B cell (primary cell): ENCODE measurements at regions not wholly inside any gene's neighbourhood (a gene's known extent, or its start where the extent isn't known, plus 50 kb on each side); places are given as distances from the start of the nearest gene placed in this dataset.

Experiments used
- ATAC-seq: fragments of 200-7000 bp; cut with Tn5 transposase; one replicate; pipeline ENCODE4 v1.10.0; 2021; ENCODE audit warnings: low read depth, mild to moderate bottlenecking, moderate number of reproducible peaks, moderate library complexity
- CTCF ChIA-PET: fragments of 350-600 bp; sonication (Branson Sonifier 250); formaldehyde crosslinking; loops from one replicate; lab custom pipeline; 2021; ENCODE audit warnings: antibody characterized with exemption, inconsistent platforms; lab: Charles Lee
- POLR2A ChIA-PET: fragments of 350-600 bp; sonication (Branson Sonifier 250); formaldehyde crosslinking; loops from one replicate; lab custom pipeline; 2021; ENCODE audit warnings: antibody characterized with exemption; lab: Charles Lee
- DNase-seq: peaks from one replicate; pipeline ENCODE4 v3.0.0; 2013
- H2AFZ ChIP-seq: 2 replicates; pipeline ENCODE4 v1.6.1; 2012; ENCODE audit warnings: mild to moderate bottlenecking, low read depth, low read length; ENCODE audit not compliant: insufficient read depth, poor library complexity, severe bottlenecking
- H3K27ac ChIP-seq, 2 donors: 1 replicate in 1 of 2; 2 replicates in 1 of 2; pipeline ENCODE4 v1.5.1; 2012 to 2013; ENCODE audit warnings: low read length in 2 of 2, mild to moderate bottlenecking in 2 of 2, moderate library complexity in 1 of 2
- H3K27me3 ChIP-seq, 4 experiments: fragments of 200-600 bp in 1 of 4; sonication (generic) in 1 of 4; replicated peaks in 1 of 4; 1 replicate in 2 of 4; 2 replicates in 2 of 4; pipeline versions ENCODE4 v1.6.1 to v1.7.0; 2013 to 2016; ENCODE audit warnings: low read length in 3 of 4, mild to moderate bottlenecking in 2 of 4, mixed read lengths in 1 of 4, moderate library complexity in 1 of 4; ENCODE audit not compliant: insufficient read depth in 4 of 4, control insufficient read depth in 3 of 4; ENCODE audit errors: control extremely low read depth in 1 of 4
- H3K36me3 ChIP-seq, 2 experiments: replicated peaks in 1 of 2; 1 replicate in 1 of 2; 2 replicates in 1 of 2; pipeline versions ENCODE4 v1.6.1 to v1.7.1; 2013; ENCODE audit warnings: low read length in 1 of 2; ENCODE audit not compliant: insufficient read depth in 2 of 2, control insufficient read depth in 1 of 2; ENCODE audit errors: control extremely low read depth in 1 of 2, extremely low read depth in 1 of 2
- H3K4me1 ChIP-seq, 2 donors: fragments of 200-600 bp in 1 of 2; sonication (generic) in 1 of 2; 1 replicate in 1 of 2; 2 replicates in 1 of 2; pipeline versions ENCODE4 v1.5.1 to v1.6.1; 2013 to 2017; ENCODE audit warnings: low read length in 2 of 2; ENCODE audit not compliant: control insufficient read depth in 2 of 2, insufficient read depth in 2 of 2
- H3K4me2 ChIP-seq: replicated peaks from 2 replicates; pipeline ENCODE3; 2012; ENCODE audit warnings: mild to moderate bottlenecking, low read depth, low read length; ENCODE audit not compliant: poor library complexity, severe bottlenecking
- H3K4me3 ChIP-seq, 5 experiments: fragments of 200-600 bp in 1 of 5; sonication (generic) in 1 of 5; 1 replicate in 3 of 5; 2 replicates in 2 of 5; pipeline versions ENCODE4 v1.5.1 to v1.7.0; 2011 to 2016; ENCODE audit warnings: low read length in 4 of 5, mild to moderate bottlenecking in 4 of 5, low read depth in 2 of 5, control low read depth in 1 of 5, moderate library complexity in 1 of 5; ENCODE audit not compliant: insufficient read depth in 1 of 5; ENCODE audit errors: control extremely low read depth in 1 of 5, extremely low read depth in 1 of 5
- H3K79me2 ChIP-seq: fragments of 200-600 bp; sonication (generic); one replicate; pipeline ENCODE4 v1.6.0; 2016; ENCODE audit warnings: low read length; ENCODE audit not compliant: control insufficient read depth, insufficient read depth
- H3K9ac ChIP-seq: fragments of 200-600 bp; sonication (generic); 2 replicates; pipeline ENCODE4 v1.6.1; 2017; ENCODE audit warnings: mild to moderate bottlenecking, low read length, moderate library complexity
- H3K9me3 ChIP-seq, 3 donors: one replicate each; pipeline versions ENCODE4 v1.6.1 to v1.7.1; 2013; ENCODE audit warnings: low read length in 2 of 3; ENCODE audit not compliant: control insufficient read depth in 2 of 3, insufficient read depth in 1 of 3; ENCODE audit errors: control extremely low read depth in 1 of 3
- H4K20me1 ChIP-seq: 2 replicates; pipeline ENCODE4 v1.6.0; 2012; ENCODE audit warnings: mild to moderate bottlenecking, low read length; ENCODE audit not compliant: insufficient read depth, control insufficient read depth, poor library complexity, severe bottlenecking
- H3K27ac Mint-ChIP-seq: one replicate; pipeline ENCODE4 v1.8.0; 2021; ENCODE audit warnings: mixed read lengths
- H3K27me3 Mint-ChIP-seq: one replicate; pipeline ENCODE4 v1.8.0; 2021; ENCODE audit warnings: mixed read lengths
- H3K4me1 Mint-ChIP-seq: one replicate; pipeline ENCODE4 v1.8.0; 2021; ENCODE audit warnings: mixed read lengths
- H3K4me3 Mint-ChIP-seq: one replicate; pipeline ENCODE4 v1.8.0; 2021; ENCODE audit warnings: mixed read lengths
- H3K9me3 Mint-ChIP-seq: one replicate; pipeline ENCODE4 v1.8.0; 2022; ENCODE audit warnings: mixed read lengths; ENCODE audit not compliant: insufficient read depth
- CTCF ChIP-seq: fragments of 200-600 bp; IDR thresholded peaks from one replicate; pipeline ENCODE4 v1.8.0; 2022; ENCODE audit warnings: antibody characterized with exemption, mild to moderate bottlenecking
- EZH2 ChIP-seq: IDR thresholded peaks from 2 replicates; pipeline ENCODE4 v1.6.1; 2012; ENCODE audit warnings: borderline replicate concordance, low read depth, mild to moderate bottlenecking, moderate library complexity, low read length; ENCODE audit not compliant: insufficient read depth, poor library complexity, severe bottlenecking
- WGBS: methylation state at CpG from one replicate; pipeline ENCODE4 v1.1.5; 2013; ENCODE audit warnings: missing lambda C conversion rate; ENCODE audit not compliant: insufficient coverage; 5-methylcytosine and 5-hydroxymethylcytosine counted together
- intact Hi-C: fragments of 100-400 bp; cut with micrococcal nuclease; formaldehyde crosslinking; loops from one replicate; pipeline ENCODE4 v1.10.0; 2022

GRCh38 chr2:18915227-18915626 lies 325.9 kb upstream of the NT5C1B start:
- Histone ChIP-seq H4K20me1 (no peaks in the 10 kb centered on the region), H3K4me2 (no peak overlapping the region), H3K9ac (no peak overlapping the region), H2AFZ (no peak overlapping the region), H3K4me3 (no peak overlapping the region), H3K27me3 (no peaks in the 10 kb centered on the region), H3K36me3 (no peaks in the 10 kb centered on the region), H3K4me1 (no peaks in the 10 kb centered on the region), H3K79me2 (no peaks in the 10 kb centered on the region), H3K9me3 (no peaks in the 10 kb centered on the region), H3K27ac (no peak overlapping the region)
- ATAC-seq (no peak), DNase-seq (no peak)
- no peak for TF ChIP-seq CTCF
- no peak for TF ChIP-seq EZH2
- no peak overlapping the region for H3K4me3 Mint-ChIP-seq
- CTCF ChIA-PET = no interaction called here
- intact Hi-C loops = no loop called here
- POLR2A ChIA-PET = no interaction called here
- H3K27ac Mint-ChIP-seq = no peak overlapping the region
- 22% methylated on average over 1 of the region's 1 CpG for WGBS
- no peaks in the 10 kb centered on the region for H3K4me1 Mint-ChIP-seq
- peaks cover 4% of the 10 kb centered on the region for H3K27me3 Mint-ChIP-seq
- no peaks in the 10 kb centered on the region for H3K9me3 Mint-ChIP-seq

GRCh38 chr2:18913512-18913911 lies 324.1 kb upstream of the NT5C1B start:
- ATAC-seq (no peak), DNase-seq (no peak)
- Mint-ChIP-seq H3K4me1 (no peaks in the 10 kb centered on the region), H3K27ac (no peak overlapping the region), H3K9me3 (no peaks in the 10 kb centered on the region), H3K27me3 (peaks cover 4% of the 10 kb centered on the region), H3K4me3 (no peak overlapping the region)
- H3K4me1 ChIP-seq = no peaks in the 10 kb centered on the region
- ChIA-PET POLR2A (no interaction called here), CTCF (no interaction called here)
- no CpG with 5 or more reads among the region's 3 CpGs for WGBS
- no peaks in the 10 kb centered on the region for H4K20me1 ChIP-seq
- no peak overlapping the region for H3K4me3 ChIP-seq
- no peak overlapping the region for H3K9ac ChIP-seq
- no peaks in the 10 kb centered on the region for H3K27me3 ChIP-seq
- H3K9me3 ChIP-seq = no peaks in the 10 kb centered on the region
- H3K36me3 ChIP-seq = no peaks in the 10 kb centered on the region
- H3K27ac ChIP-seq = no peak overlapping the region
- H3K4me2 ChIP-seq = no peak overlapping the region
- no peaks in the 10 kb centered on the region for H3K79me2 ChIP-seq
- no peak overlapping the region for H2AFZ ChIP-seq
- no peak for TF ChIP-seq EZH2
- TF ChIP-seq CTCF = no peak
- intact Hi-C loops = no loop called here
